GM23338 (cell line): ENCODE measurements at regions not wholly inside any gene's neighbourhood (a gene's known extent, or its start where the extent isn't known, plus 50 kb on each side); places are given as distances from the start of the nearest gene placed in this dataset.

Experiments
- CTCF ChIP-seq, 2 experiments: fragments of 200-600 bp in 1 of 2; sonication (generic) in 1 of 2; conservative IDR thresholded peaks; 2 replicates each; pipeline versions ENCODE4 v1.5.1 to v1.6.1; 2016 to 2017; ENCODE audit warnings: antibody characterized with exemption in 2 of 2, low read depth in 2 of 2, mild to moderate bottlenecking in 2 of 2, moderate library complexity in 1 of 2
- EZH2phosphoT487 ChIP-seq: fragments of 200-600 bp; sonication (generic); IDR thresholded peaks from one replicate; pipeline ENCODE4 v1.8.1; 2018; ENCODE audit warnings: antibody characterized with exemption; ENCODE audit not compliant: unreplicated experiment

- no peak for TF ChIP-seq EZH2phosphoT487
- TF ChIP-seq CTCF (conservative IDR thresholded peaks at IDR 0.05; ENCODE audit: low read depth in 2 of 2): no peak
Measured at GRCh38 chr1:238401144-238401543, 510.4 kb upstream of the ZP4 start.
